ENCODE measurements at regions not wholly inside any gene's neighbourhood (a gene's known extent, or its start where the extent isn't known, plus 50 kb on each side); places are given as distances from the start of the nearest gene placed in this dataset.

DNA sequence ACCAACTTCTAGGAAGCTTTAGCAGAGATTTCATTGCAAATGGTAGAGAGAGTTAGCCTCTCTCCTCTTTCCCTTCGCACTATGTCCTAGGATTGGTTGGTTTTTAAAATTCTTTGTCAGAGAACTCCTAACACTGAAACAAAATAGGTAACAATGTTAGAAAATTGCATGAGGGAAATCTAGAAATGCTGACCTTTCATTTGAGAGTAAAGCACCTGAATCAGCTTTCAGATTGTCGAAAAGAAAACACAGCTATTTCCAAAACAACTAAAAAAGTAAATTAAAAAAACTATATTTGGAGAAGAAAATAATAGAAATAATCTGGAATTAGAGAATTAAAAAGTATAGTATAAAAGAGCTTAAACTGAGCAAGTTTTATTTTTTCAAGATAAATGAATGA, 108.1 kb upstream of the GK2 start:
- no peak for TF ChIP-seq EZH2phosphoT487 (IDR thresholded peaks at IDR 0.05; ENCODE audit: insufficient read depth, low read depth)
- no peak for TF ChIP-seq EZH2 (IDR thresholded peaks at IDR 0.05; ENCODE audit: insufficient read depth, poor library complexity, severe bottlenecking)
